Lower leg skin (tissue), 4 donors: ENCODE measurements at regions not wholly inside any gene's neighbourhood (a gene's known extent, or its start where the extent isn't known, plus 50 kb on each side); places are given as distances from the start of the nearest gene placed in this dataset.
A peak's percentile ranks its signal among the peaks of the same experiment; 100 is the strongest.
"Not testable (repeated sequence)": the region's sequence is repeated elsewhere in the genome, so short reads cannot be mapped to it uniquely, and the experiment has no call there.

ENCODE experiments used
- DNase-seq, 2 donors: peaks; one replicate each; pipeline ENCODE4 v3.0.0-alpha.2; 2019; ENCODE audit warnings: low spot score in 2 of 2
- H3K4me3 ChIP-seq: fragments of 200-600 bp; sonication (generic); 2 replicates; pipeline ENCODE4 v1.5.1; 2017; ENCODE audit warnings: mild to moderate bottlenecking, low read depth; ENCODE audit not compliant: poor library complexity, severe bottlenecking
- CTCF ChIP-seq, 3 donors: fragments of 450-650 bp; IDR thresholded peaks; one replicate each; pipeline ENCODE4 v1.5.1; 2016; ENCODE audit warnings: antibody characterized with exemption in 3 of 3, mild to moderate bottlenecking in 3 of 3, moderate library complexity in 2 of 3
- POLR2A ChIP-seq, 2 donors: fragments of 450-650 bp; IDR thresholded peaks; one replicate each; pipeline ENCODE4 v1.6.1; 2016 to 2017; ENCODE audit warnings: antibody characterized with exemption in 2 of 2, mild to moderate bottlenecking in 1 of 2, moderate library complexity in 1 of 2
- WGBS, 2 donors: methylation state at CpG; one replicate each; pipeline ENCODE4 v1.1.5; 2018; 5-methylcytosine and 5-hydroxymethylcytosine counted together
- intact Hi-C: fragments of 100-400 bp; cut with DNase I; formaldehyde crosslinking; loops from one replicate; pipeline ENCODE4 v1.15.0; 2023; ENCODE audit warnings: low total_unique reads

- H3K4me3 ChIP-seq, result no peak overlapping the region
- TF ChIP-seq CTCF (IDR thresholded peaks at IDR 0.05) (no peak), POLR2A (IDR thresholded peaks at IDR 0.05) (no peak)
- intact Hi-C loops, result no loop called here
- no peak for DNase-seq
- WGBS, 2 donors, result 51 to 62% methylated on average over 1 of the region's 1 CpG
Measured at GRCh38 chr7:142562688-142563087, 186.6 kb upstream of the PRSS1 start.

GRCh38 chr7:142561396-142561795, 187.9 kb upstream of the PRSS1 start:
- DNase-seq, intact Hi-C loops, H3K4me3 ChIP-seq: not testable (repeated sequence)
- WGBS, 2 donors, result 85 to 89% methylated on average over 3 of the region's 3 CpGs

- H3K4me3 ChIP-seq, result not testable (repeated sequence)
- WGBS, 2 donors, result 69 to 90% methylated on average over 6 of the region's 6 CpGs
Measured at GRCh38 chr7:142560770-142561169, 188.5 kb upstream of the PRSS1 start.

GRCh38 chr7:142560166-142560565, 189.1 kb upstream of the PRSS1 start:
- intact Hi-C loops, result no loop called here
- 44 to 68% methylated on average over 2 of the region's 2 CpGs for whole genome bisulfite sequencing, 2 donors
- DNase-seq, result no peak
- no peak overlapping the region for H3K4me3 ChIP-seq
- TF ChIP-seq CTCF (IDR thresholded peaks at IDR 0.05) (no peak), POLR2A (IDR thresholded peaks at IDR 0.05) (no peak)

More at GRCh38 chr7:142560770-142561169, 188.5 kb upstream of the PRSS1 start:
- DNase-seq, intact Hi-C loops: not testable (repeated sequence)

- intact Hi-C loops, result no loop called here
- TF ChIP-seq CTCF (IDR thresholded peaks at IDR 0.05), result no peak
- TF ChIP-seq POLR2A (IDR thresholded peaks at IDR 0.05), result no peak
- WGBS, 2 donors, result 51 to 52% methylated on average over 5 of the region's 5 CpGs
- H3K4me3 ChIP-seq, result no peak overlapping the region
- no peak for DNase-seq
Measured at GRCh38 chr7:142557971-142558582, 191.2 kb upstream of the PRSS1 start.

- TF ChIP-seq CTCF (IDR thresholded peaks at IDR 0.05), result no peak
- no peak for TF ChIP-seq POLR2A (IDR thresholded peaks at IDR 0.05)
- intact Hi-C loops, result no loop called here
- H3K4me3 ChIP-seq, result no peak overlapping the region
- DNase-seq, result peak; percentile 72 to 87
- 2% methylated on average over 5 of the region's 5 CpGs for WGBS, 2 donors
Measured at GRCh38 chr7:142556740-142557139, 192.5 kb upstream of the PRSS1 start.
